Tibial artery (tissue), 4 donors: ENCODE measurements at regions not wholly inside any gene's neighbourhood (a gene's known extent, or its start where the extent isn't known, plus 50 kb on each side); places are given as distances from the start of the nearest gene placed in this dataset.

ENCODE experiments used
- DNase-seq, 2 donors: peaks; one replicate each; pipeline ENCODE4 v3.0.0-alpha.2; 2019
- H3K27ac ChIP-seq, 2 donors: fragments of 200-600 bp; sonication (generic) in 1 of 2; 1 replicate in 1 of 2; 2 replicates in 1 of 2; pipeline ENCODE4 v1.5.1; 2018 to 2019; ENCODE audit warnings: mild to moderate bottlenecking in 1 of 2
- H3K27me3 ChIP-seq, 2 donors: fragments of 200-600 bp; sonication (generic) in 1 of 2; one replicate each; pipeline versions ENCODE4 v1.5.1 to v1.6.0; 2016 to 2019
- H3K36me3 ChIP-seq, 3 donors: fragments of 200-600 bp; sonication (generic) in 2 of 3; one replicate each; pipeline ENCODE4 v1.5.1; 2016 to 2019; ENCODE audit warnings: mild to moderate bottlenecking in 2 of 3
- H3K4me1 ChIP-seq, 4 donors: fragments of 200-600 bp; sonication (generic) in 2 of 4; 1 replicate in 3 of 4; 2 replicates in 1 of 4; pipeline ENCODE4 v1.5.1; 2016 to 2019
- H3K4me3 ChIP-seq, 2 donors: fragments of 200-600 bp; sonication (generic) in 1 of 2; 1 replicate in 1 of 2; 2 replicates in 1 of 2; pipeline ENCODE4 v1.5.1; 2018 to 2019; ENCODE audit warnings: mild to moderate bottlenecking in 2 of 2
- H3K9me3 ChIP-seq, 3 donors: fragments of 200-600 bp; sonication (generic) in 1 of 3; one replicate each; pipeline ENCODE4 v1.5.1; 2016 to 2019
- CTCF ChIP-seq, 2 experiments: fragments of 200-600 bp in 1 of 2; fragments of 450-650 bp in 1 of 2; IDR thresholded peaks; one replicate each; pipeline ENCODE4 v1.5.1; 2017 to 2019; ENCODE audit warnings: antibody characterized with exemption in 2 of 2, mild to moderate bottlenecking in 1 of 2, moderate library complexity in 1 of 2
- intact Hi-C: fragments of 100-400 bp; cut with DNase I; formaldehyde crosslinking; loops from one replicate; pipeline ENCODE4 v1.15.0; 2023; ENCODE audit warnings: low total_unique reads

- no peaks in the 10 kb centered on the region for H3K27me3 ChIP-seq
- no peaks in the 10 kb centered on the region for H3K9me3 ChIP-seq
- no peak overlapping the region for H3K4me3 ChIP-seq
- DNase-seq = no peak
- no peak for TF ChIP-seq CTCF (IDR thresholded peaks at IDR 0.05)
- intact Hi-C loops = no loop called here
- no peaks in the 10 kb centered on the region for H3K36me3 ChIP-seq
- H3K4me1 ChIP-seq = peaks cover 0 to 13% (median 4%) of the 10 kb centered on the region in 4 donors
- no peak overlapping the region for H3K27ac ChIP-seq
Measured at GRCh38 chr7:106571563-106571962, 89.4 kb downstream of the CCDC71L start.

- TF ChIP-seq CTCF (IDR thresholded peaks at IDR 0.05) = no peak
- Histone ChIP-seq H3K4me3 (no peak overlapping the region), H3K36me3 (no peaks in the 10 kb centered on the region), H3K4me1 (peaks cover 0 to 13% (median 4%) of the 10 kb centered on the region in 4 donors), H3K9me3 (no peaks in the 10 kb centered on the region), H3K27me3 (no peaks in the 10 kb centered on the region), H3K27ac (no peak overlapping the region)
- intact Hi-C loops = no loop called here
- no peak for DNase-seq
Measured at GRCh38 chr7:106570948-106571418, 90.0 kb downstream of the CCDC71L start.

- Histone ChIP-seq H3K9me3 (no peaks in the 10 kb centered on the region), H3K4me1 (peaks cover 0 to 13% (median 4%) of the 10 kb centered on the region in 4 donors), H3K27me3 (no peaks in the 10 kb centered on the region), H3K4me3 (no peak overlapping the region), H3K36me3 (no peaks in the 10 kb centered on the region), H3K27ac (no peak overlapping the region)
- intact Hi-C loops = no loop called here
- no peak for DNase-seq
- no peak for TF ChIP-seq CTCF (IDR thresholded peaks at IDR 0.05)
Measured at GRCh38 chr7:106570146-106570545, 90.8 kb downstream of the CCDC71L start.

- intact Hi-C loops = no loop called here
- Histone ChIP-seq H3K4me3 (no peak overlapping the region), H3K36me3 (no peaks in the 10 kb centered on the region), H3K4me1 (peaks cover 0 to 13% (median 4%) of the 10 kb centered on the region in 4 donors), H3K9me3 (no peaks in the 10 kb centered on the region), H3K27me3 (no peaks in the 10 kb centered on the region), H3K27ac (no peak overlapping the region)
- TF ChIP-seq CTCF (IDR thresholded peaks at IDR 0.05) = no peak
- DNase-seq = no peak
Measured at GRCh38 chr7:106569500-106569929, 91.4 kb downstream of the CCDC71L start.

GRCh38 chr7:106568680-106569499 is 92.1 kb downstream of the CCDC71L start:
- Histone ChIP-seq H3K27ac (no peak overlapping the region), H3K27me3 (no peaks in the 10 kb centered on the region), H3K4me3 (no peak overlapping the region), H3K9me3 (no peaks in the 10 kb centered on the region), H3K36me3 (no peaks in the 10 kb centered on the region), H3K4me1 (peaks cover 0 to 13% (median 4%) of the 10 kb centered on the region in 4 donors)
- DNase-seq = peak in 1 of 2 donors; percentile 28
- TF ChIP-seq CTCF (IDR thresholded peaks at IDR 0.05) = no peak
- intact Hi-C loops = no loop called here
